Suprapubic skin (tissue), 3 donors: ENCODE measurements at regions not wholly inside any gene's neighbourhood (a gene's known extent, or its start where the extent isn't known, plus 50 kb on each side); places are given as distances from the start of the nearest gene placed in this dataset.

Experiments
- CTCF ChIP-seq, 2 donors: fragments of 200-600 bp in 1 of 2; fragments of 450-650 bp in 1 of 2; sonication (generic) in 1 of 2; IDR thresholded peaks; one replicate each; pipeline ENCODE4 v1.5.1; 2016 to 2019; ENCODE audit warnings: antibody characterized with exemption in 2 of 2, mild to moderate bottlenecking in 1 of 2, moderate library complexity in 1 of 2
- EP300 ChIP-seq: sonication (generic); formaldehyde crosslinking; IDR thresholded peaks from one replicate; pipeline ENCODE4 v1.6.1; 2017; ENCODE audit warnings: antibody characterized with exemption
- POLR2A ChIP-seq, 2 donors: fragments of 450-650 bp; IDR thresholded peaks; one replicate each; pipeline ENCODE4 v1.6.1; 2017; ENCODE audit warnings: antibody characterized with exemption in 2 of 2, mild to moderate bottlenecking in 2 of 2, moderate library complexity in 2 of 2

- TF ChIP-seq CTCF (IDR thresholded peaks at IDR 0.05) (no peak), POLR2A (IDR thresholded peaks at IDR 0.05) (no peak), EP300 (no peak)
Measured at GRCh38 chr7:4444106-4444505, 238.0 kb upstream of the FOXK1 start.
